Activated CD4-positive, CD25-positive, alpha-beta regulatory T cell treated with anti-CD3 and anti-CD28 coated beads, Interleukin-2, amount 50 U/mL, for 16 hours (primary cell): ENCODE measurements at regions not wholly inside any gene's neighbourhood (a gene's known extent, or its start where the extent isn't known, plus 50 kb on each side); places are given as distances from the start of the nearest gene placed in this dataset.
"Not testable (repeated sequence)": the region's sequence is repeated elsewhere in the genome, so short reads cannot be mapped to it uniquely, and the experiment has no call there.

Experiments
- DNase-seq: peaks from one replicate; pipeline ENCODE4 v3.0.0-alpha.2; 2020; ENCODE audit warnings: low read depth, low spot score

DNA sequence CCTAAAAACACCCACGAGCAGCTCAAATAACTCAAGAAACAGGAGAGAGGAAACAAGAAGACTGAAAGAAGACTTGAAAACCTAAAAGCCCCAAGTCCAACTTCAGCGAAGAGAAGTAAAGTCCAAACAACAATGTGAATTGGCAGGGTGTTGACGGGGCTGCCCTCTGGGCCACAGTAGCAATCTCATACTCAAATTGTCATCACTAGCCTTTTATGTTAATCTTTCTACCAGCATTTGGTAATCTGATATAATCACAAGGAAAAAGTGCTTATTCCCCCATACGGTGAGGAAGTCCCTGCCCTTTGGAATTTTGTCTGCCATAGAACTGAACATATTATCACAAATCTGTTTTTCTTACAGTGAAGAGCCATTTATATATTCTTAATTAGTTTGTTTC is 51.5 kb upstream of the IFNE start:
- DNase-seq: no peak

DNA sequence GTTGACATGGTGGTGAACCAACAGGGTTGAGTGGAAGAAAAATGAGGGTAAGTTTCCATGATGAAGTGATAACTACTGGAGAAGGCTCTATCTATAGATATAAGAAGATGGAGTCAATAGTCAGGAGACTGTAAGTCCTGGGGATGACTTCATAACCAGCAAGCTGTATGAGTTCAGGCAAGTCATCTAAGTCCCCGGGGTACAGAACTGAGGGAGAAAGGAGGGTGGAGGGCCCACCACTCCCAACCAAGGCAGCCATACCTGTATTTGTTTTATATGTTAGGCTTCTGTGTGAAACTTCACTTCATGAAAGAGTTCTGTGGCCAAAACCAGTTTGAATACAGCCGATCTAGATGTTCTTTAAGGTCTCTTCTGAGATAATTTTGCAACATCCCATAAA is 53.3 kb upstream of the IFNE start:
- no peak for DNase-seq

DNA sequence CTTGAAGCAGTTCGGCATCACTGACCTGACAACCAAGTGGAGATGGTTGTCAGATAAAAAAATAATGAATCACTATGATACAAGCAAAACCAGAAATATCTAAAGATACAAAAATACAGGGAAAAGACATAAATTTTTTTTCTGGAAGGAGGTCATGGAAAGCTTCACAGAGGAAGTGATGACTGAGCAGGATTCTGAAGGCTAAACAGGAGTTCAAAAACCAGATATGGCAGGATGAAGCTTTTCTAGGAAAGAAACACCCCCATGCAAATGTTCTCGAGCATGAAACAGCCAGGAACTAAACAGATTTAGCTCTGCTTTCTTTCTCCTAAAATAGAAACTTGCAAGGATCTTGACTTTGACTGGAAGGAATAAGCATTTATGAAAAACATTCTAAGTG is 60.7 kb upstream of the IFNE start:
- no peak for DNase-seq

DNA sequence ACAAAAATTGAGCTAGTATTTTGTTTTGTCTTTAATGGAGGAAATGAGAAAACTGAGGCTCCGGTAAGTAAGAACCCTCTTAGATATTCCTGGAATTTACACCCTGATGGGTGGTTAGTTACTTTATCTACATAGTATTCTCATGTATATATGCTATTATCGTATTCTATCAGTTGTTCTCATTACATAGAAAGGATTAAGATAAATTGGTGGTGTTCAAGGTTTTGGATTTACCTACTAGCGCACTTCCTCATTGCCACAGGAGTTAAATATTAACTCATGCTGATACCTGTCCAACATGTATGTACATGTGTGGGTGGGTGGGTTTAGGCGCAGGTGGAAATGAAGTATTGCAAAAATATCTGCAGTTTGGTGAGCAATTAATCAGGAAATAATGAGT is 61.1 kb upstream of the IFNE start:
- DNase-seq: no peak

DNA sequence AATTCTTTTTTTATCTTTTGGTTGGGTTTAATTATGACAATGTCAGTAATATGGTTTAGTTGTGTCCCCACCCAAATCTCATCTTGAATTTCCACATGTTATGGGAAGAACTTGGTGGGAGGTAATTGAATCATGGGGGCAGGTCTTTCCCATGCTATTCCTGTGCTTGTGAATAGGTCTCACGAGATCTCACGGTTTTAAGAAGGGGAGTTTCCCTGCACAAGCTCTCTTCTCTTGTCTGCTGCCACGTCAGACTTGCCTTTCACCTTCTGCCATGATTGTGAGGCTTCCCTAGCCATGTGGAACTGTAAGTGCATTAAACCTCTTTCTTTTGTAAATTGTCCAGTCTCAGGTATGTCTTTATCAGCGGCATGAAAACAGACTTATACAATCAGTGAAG is 61.7 kb upstream of the IFNE start:
- DNase-seq: not testable (repeated sequence)

DNA sequence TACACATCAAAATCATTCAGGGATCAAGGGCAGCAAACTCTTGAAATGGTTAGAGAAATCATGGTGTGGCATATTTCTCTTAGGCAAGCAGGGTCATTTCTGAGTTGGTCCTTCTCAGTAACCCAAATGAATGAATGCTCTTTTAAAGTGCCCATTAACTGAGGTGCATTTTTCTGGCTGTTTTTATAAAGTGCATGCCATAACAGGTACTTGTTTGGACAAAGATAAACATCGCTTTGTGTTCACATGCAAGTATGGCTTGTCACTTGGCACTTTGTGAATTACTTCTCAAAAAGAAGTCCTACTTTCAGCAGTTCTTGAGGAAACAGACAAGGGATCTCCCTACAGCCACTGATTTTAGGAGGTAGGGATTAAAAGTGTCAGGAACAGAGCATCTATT is 64.8 kb upstream of the IFNE start:
- DNase-seq: no peak

DNA sequence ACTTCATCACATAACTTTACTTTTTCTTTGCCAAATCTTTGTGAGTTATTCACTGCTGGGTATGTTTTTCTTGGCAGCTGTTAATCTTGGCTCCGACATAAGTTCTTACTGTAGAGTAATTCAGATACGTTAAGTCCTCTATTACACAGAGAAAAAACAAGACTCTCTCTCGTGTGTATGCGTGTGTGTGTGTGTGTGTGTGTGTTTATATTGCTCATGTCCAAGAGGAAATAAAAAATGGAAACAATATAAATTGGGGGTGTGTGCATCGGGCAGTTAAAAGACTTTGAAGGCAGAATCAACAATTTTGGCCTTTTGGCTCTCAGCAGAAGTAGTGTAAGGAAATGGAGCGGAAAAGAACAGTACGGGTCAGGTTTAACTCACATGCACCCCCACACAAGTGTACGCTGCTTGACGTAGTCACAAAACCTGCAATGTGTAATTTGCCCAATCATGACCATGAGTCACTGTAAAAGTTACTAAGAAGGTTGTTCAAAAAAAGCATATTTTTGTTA is 67.2 kb upstream of the IFNE start:
- no peak for DNase-seq

DNA sequence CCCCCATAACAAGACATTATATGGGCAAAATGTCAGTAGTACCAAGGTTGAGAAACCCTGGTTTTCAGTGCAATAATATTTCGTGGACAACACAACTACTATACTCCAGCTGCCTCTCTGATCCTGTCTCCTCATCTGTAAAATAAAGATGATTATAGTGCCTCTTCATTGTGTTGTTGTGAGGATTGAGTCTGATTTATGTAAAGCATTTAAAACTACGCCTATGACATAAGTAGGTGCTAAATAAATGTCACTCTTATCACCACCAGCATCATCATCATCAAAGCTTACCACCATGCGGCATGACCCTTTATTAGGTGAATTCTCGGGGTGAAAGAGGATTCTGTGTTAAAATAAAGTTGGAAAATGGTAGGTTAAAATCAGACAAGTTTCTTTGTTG is 67.8 kb upstream of the IFNE start:
- DNase-seq: no peak

DNA sequence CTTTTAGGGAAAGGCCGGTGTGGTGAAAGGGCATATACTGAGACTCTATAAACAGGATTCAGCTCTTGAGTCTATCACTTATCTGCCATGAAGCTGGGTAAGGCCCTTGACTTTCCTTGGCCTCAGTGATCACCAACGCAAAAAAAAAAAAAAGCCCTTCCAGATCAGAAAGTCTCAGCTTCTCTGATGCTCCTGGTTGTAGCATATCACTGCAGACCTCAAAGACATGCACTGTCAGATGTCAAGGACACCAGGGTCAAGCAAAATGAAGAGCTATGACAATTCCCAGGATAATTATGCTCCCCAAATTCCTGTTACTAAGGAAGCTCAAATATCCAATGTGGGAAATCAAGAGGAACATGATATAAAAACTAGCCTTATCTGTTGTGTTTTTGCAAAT is 68.3 kb upstream of the IFNE start:
- no peak for DNase-seq

DNA sequence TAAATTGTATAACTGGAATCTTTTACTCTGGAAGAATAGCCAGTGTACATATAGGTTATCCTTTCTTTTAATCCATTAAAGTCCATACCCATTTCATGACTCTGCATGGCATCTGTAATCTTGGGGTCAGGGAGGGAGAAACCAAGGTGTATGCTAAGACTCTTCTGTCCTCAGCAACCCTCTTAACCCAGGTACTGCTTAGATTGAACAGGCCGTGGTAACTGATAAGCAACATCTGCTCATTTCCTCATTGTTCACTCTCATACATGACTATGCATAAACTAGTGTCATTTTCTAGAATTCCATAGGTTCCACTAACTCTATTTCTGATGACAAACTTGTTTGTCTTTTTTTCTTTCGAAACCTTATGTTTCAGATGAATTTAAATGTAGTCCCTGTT is 69.3 kb upstream of the IFNE start:
- no peak for DNase-seq

DNA sequence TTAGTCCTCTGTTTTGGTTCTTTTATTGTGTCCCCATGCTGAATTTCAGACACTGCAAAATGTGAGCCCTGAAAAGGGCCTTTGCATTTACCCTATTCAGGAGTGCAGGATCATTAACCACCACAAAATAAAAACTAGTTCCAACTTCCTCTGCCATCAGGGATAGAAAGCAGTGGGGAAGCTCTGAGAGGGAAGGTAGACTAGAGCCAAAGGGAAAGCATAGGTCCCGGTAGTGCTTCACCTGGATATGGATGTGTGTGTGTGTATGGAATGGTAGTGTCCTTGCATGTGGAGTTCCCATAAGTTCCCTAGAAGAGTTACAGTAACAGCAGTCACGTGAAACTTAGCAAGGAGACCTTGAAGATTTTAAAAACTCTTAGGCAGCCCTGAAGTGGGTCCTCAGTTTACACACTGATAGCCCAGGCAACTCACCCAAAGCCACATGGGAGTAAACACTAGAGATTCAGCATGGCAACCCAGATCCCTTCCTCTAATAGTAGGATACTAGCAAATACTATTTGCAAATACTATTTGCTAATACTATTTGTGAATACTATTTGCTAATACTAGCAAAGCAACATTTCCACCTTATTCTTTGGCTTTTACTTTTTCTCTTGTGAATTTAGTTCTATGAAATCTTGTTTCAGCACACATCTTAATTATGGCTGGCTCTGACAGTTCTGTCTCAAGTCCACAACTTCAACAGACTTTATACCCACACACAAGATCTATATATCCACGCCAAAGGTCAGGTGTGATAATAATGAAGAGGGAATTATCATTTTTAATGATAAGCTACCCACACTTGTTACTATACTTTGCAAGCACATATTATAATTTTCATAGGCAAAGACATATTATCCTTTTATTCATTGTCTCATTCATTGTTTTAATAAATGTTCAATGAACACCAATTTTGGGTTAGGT is 70.4 kb upstream of the IFNE start:
- DNase-seq: no peak

DNA sequence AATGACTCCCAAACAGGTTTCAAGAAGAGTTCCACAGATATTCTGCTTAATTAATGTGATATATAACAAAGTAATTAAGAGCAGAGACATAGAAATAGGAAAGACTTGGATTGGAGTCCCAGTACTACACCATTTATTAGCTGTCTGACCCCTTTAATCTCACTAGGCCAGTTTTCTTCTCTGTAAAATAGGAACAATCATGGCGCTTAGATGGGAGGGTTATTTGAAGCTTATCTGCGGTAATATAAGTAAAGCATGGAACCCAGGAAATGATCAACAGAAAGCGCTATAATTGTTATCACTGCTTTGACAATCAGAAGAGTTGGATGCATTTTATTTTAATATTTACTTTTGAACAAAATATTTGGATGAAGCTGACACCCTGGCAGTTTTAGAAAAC is 71.3 kb upstream of the IFNE start:
- DNase-seq: no peak

DNA sequence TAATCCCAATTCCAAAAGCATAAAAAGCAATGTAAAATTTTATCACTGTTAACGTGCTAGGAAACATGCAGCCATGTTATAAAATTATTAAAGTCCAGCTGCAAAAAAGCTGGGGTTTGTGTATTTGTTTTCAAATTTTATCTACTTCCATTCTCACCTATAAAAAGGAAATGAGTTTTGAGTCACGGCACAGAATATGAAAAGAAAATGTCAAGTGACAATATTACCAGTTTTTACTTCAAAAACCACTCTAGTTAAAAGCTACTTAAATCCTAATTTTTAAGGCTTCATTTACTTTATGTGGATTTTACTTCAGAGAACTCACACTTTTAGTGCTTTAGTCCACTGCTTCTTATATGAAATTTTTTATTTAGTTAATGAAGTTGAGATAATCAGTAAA is 72.7 kb upstream of the IFNE start:
- no peak for DNase-seq

DNA sequence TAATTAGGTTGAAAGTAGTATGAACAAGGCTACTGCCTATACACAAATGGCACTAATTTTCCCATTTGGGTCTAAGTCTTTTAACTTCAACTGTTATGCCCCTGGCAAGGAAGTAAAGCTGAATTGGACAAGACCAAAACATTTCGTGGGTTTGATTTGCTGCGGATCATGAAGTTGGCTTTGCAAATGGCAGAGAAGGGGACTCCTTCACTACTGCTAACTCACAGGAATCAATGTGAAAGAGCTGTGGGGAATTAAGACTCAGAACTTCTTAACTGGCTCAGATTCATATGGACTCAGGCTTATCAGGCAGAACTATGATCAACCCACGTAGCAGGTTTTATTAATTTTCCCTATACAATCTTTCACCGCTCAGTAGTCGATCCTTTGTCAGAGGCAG is 73.8 kb upstream of the IFNE start:
- no peak for DNase-seq

DNA sequence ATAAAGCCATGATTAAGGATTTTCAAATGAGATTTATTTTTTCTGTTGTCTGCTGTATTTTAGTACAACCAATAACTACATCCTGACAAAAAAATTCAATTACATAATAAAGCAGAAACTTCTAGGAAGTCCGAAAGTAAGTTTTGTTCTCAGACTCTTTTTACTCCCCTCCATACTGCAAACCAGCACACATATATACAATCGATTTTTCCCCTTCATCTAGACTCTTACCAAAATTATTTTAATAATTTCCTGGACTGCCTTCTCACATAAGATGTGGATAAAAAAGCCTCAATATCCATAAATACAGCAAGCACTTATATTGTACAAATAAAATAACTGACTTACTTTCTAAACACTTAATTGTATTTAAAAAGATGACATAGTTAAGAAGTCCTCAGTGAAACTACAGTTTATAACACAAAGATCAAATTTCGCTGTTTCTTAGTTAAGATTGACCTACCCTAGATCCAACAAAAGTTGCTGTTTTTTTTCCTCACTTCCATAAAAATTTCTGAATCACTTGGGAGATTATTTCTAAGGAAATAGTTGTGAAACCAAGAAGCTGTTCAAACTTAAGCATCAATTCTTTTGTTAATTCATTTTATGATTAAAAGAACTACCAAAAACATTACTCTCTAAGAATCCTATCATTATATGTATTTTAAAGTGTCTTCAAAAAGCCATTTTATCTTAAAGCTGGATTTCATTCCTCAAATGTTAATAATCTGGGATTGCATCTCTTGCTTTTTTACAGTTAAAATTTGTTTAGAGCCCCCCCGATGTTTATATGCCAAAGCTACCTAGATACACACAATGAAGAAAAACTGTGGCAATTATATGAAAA is 74.7 kb upstream of the IFNE start:
- DNase-seq: no peak

DNA sequence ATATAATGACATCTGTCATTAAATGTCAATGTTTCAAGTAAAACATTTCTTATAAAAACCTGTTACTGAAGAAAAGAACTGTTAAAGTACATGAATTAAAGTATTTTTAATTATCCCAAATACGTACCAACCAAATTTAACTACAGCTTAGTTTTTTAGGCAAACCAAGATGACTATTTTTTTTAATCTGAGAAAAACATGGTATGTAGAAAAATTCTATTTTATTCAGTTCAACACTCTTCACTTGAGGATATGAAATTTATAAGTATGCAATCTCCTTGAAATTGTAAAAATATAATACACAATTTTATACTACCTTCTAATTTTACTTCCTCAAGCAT is 75.3 kb upstream of the IFNE start:
- DNase-seq: no peak

DNA sequence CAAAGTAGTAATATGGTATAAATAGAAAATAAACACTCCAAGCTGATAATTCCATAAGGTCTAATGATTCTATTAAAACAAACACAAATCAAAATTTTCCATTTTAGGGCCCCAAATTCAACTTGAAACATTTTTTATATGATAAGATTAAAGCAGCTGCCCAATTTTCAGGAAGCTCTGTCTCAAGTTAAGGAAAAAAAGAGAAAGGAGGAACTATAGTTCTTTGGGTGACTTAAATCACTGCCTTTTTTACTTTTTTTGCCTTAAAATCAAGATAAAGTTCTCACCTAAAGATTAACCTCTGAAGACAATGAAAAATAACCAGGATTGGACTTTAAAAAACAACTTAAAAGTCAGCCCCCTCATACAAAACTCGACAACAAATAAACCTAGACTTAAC is 76.0 kb upstream of the IFNE start:
- no peak for DNase-seq

DNA sequence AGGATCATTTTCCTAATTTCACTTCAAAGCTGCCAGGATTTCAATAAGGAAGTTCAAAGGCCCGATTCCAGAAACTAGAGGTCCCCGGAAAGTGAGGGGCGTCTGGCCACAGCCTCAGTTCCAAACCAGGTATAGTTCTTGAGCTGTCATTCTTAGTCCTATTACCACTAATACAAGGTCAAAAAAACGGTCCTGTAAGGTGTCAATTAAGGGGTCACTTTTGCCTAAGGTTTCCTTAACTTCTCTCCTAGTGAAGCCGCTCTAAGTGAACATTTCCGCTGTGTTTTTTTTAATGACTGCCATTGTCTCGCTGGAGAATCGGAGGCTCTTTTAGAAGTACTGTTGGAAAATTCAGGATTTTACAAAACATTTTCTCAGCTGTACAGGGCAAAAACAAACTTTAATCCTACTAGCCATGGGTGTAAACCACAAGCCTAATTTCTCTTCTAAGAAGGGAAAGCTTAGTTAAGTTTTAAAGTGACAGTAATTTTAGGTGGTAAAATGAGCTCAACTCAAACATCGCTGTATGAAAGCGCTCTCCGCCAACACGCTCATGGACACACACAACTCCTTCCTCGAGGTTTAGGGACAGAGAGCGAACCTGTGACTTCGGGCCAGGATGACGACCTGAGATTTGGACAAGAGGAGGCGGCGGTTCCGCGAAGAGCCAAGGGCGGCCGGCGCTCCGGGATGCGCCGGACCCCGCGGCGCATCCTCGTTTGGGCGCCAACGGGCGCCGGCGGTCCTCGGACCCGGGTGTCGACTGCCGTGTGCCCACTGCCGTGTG is 76.7 kb upstream of the IFNE start:
- DNase-seq: no peak

DNA sequence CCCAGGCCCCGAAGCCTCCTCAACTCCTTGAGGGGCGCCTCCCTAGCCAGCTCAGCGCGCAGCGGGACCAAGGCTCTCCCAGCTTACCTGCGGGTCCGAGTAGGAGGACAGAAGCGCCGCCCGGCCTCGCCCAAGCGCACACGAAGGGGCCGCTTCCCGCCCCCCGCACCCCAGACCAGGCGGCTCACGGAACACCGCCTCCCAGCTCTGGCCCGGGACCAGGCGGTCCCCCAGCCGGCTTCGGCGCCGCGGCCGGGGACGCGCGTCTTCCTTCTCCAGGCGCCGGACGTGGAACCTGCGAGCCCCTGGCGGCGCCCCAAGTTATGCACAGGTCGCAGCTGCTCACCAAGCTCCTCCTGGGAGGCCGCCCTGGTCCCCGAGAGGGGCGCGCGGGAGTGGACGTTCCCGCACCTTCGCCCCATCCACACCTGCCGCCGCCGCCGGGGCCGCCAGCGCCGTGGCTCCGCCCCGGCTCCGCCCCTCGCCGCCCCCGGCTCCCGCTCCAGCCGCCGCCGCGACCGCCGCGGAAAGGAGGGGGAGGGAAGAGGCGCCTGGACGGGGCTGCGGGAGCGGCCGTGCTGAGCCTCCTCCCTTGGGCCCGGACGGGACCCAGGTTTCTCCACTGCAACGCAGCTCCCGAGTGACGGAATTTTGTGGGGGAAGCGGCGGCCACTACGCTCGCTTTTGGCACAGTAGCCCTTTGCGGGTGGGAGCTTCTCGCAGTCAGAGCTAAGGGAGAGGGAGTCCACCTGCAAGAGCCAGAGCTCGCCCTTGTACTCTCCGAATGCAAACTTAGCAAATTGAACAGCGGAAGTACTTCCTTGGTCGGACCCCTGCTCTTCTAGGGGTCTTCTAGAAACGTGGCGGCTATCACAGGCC is 77.5 kb upstream of the IFNE start:
- DNase-seq: no peak

DNA sequence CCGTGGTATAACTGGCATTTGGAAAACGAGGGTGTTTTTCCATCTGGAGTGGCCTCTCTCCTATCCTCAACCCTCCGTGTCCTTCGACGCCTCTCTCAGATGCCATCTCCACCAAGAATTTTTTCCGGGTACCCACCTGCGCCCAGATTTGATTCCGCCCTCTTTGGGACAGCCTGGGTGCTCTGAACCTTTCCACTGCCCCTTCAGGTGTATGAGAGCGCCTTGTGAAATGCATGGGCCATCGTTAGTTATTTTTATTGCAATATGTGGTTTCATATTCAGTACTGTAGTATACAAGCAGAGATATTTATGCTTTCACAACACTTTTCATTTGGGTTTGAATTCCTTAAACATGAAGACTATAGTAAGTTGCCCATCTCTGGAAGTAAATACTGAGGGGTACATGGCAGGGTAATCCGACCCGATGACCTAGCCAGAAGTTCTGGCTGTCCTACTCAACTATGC is 78.2 kb upstream of the IFNE start:
- DNase-seq: no peak

DNA sequence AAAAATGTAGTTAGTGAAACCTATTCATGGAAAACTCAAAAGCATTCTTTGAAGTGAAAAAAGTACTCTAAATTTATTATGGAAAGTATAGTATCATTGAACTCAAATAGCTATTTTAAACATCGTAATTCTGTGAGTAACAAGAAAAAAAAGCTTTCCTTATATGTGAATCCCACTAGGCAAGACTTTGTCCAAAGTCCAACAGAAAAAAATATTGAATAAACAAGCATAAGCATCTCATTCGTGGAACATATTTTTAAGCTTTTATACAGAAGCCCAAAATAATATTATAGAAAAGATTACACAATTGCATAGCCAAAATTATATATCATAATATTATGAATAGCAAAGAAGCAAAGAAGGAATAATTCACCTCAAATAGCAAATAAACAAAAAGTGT is 79.4 kb upstream of the IFNE start:
- no peak for DNase-seq
